ENCODE measurements at regions not wholly inside any gene's neighbourhood (a gene's known extent, or its start where the extent isn't known, plus 50 kb on each side); places are given as distances from the start of the nearest gene placed in this dataset.
A peak's percentile ranks its signal among the peaks of the same experiment; 100 is the strongest.

GRCh38 chr1:227437495-227438008 lies 119.3 kb upstream of the CDC42BPA start:
- TF ChIP-seq, protein P1, sequence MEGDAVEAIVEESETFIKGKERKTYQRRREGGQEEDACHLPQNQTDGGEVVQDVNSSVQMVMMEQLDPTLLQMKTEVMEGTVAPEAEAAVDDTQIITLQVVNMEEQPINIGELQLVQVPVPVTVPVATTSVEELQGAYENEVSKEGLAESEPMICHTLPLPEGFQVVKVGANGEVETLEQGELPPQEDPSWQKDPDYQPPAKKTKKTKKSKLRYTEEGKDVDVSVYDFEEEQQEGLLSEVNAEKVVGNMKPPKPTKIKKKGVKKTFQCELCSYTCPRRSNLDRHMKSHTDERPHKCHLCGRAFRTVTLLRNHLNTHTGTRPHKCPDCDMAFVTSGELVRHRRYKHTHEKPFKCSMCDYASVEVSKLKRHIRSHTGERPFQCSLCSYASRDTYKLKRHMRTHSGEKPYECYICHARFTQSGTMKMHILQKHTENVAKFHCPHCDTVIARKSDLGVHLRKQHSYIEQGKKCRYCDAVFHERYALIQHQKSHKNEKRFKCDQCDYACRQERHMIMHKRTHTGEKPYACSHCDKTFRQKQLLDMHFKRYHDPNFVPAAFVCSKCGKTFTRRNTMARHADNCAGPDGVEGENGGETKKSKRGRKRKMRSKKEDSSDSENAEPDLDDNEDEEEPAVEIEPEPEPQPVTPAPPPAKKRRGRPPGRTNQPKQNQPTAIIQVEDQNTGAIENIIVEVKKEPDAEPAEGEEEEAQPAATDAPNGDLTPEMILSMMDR (IDR thresholded peaks at IDR 0.05 in 2 of 3, conservative IDR thresholded peaks at IDR 0.05 in 1 of 3; ENCODE audit: control insufficient read depth in 2 of 3, extremely low read depth in 1 of 3, insufficient read depth in 1 of 3, low read depth in 3 of 3, low read length in 3 of 3) = peak in 1 of 3 experiments; percentile 29; a peak in 1 of 6 replicates
- no peak for TF ChIP-seq EP300 (IDR thresholded peaks at IDR 0.05; ENCODE audit: borderline replicate concordance in 1 of 2, control insufficient read depth in 1 of 2, low read depth in 2 of 2, low read length in 2 of 2)
- no peak for TF ChIP-seq IRF5 (IDR thresholded peaks at IDR 0.05; ENCODE audit: borderline replicate concordance)

Data from GM12878 (cell line).